SU-DHL-6 (cell line): ENCODE measurements at regions not wholly inside any gene's neighbourhood (a gene's known extent, or its start where the extent isn't known, plus 50 kb on each side); places are given as distances from the start of the nearest gene placed in this dataset.

Experiments
- H2AFZ ChIP-seq: fragments of 200-600 bp; sonication (generic); 2 replicates; pipeline ENCODE4 v1.6.1; 2014; ENCODE audit warnings: low read depth, mild to moderate bottlenecking, moderate library complexity, mixed read lengths, antibody characterized with exemption, low read length; ENCODE audit not compliant: severe bottlenecking
- H3F3A ChIP-seq: fragments of 200-600 bp; shearing (Covaris generic); 2 replicates; pipeline ENCODE4 v1.6.0; 2016; ENCODE audit warnings: antibody characterized with exemption, mild to moderate bottlenecking; ENCODE audit not compliant: insufficient read depth
- H3K27ac ChIP-seq: fragments of 200-600 bp; sonication (generic); 2 replicates; pipeline ENCODE4 v1.5.1; 2016; ENCODE audit warnings: low read depth, mild to moderate bottlenecking, low read length, moderate library complexity, mixed read lengths
- H3K27me3 ChIP-seq: fragments of 200-600 bp; sonication (generic), shearing (Covaris generic); 2 replicates; pipeline ENCODE4 v1.6.0; 2014; ENCODE audit warnings: mild to moderate bottlenecking, low read length
- H3K36me3 ChIP-seq: fragments of 200-600 bp; sonication (generic); 2 replicates; pipeline ENCODE4 v1.6.1; 2014; ENCODE audit warnings: mild to moderate bottlenecking, low read length, mixed read lengths
- H3K4me2 ChIP-seq: fragments of 300-600, 200-600 bp; shearing (Covaris generic), sonication (generic); 2 replicates; pipeline ENCODE4 v1.6.0; 2014; ENCODE audit warnings: low read length, low read depth, mild to moderate bottlenecking; ENCODE audit not compliant: poor library complexity, severe bottlenecking
- H3K4me3 ChIP-seq: fragments of 200-600 bp; sonication (generic); 2 replicates; pipeline ENCODE4 v1.5.1; 2014; ENCODE audit warnings: antibody characterized with exemption, low read length, mild to moderate bottlenecking, mixed read lengths; ENCODE audit not compliant: insufficient read depth, poor library complexity, severe bottlenecking
- H3K79me2 ChIP-seq: fragments of 200-600 bp; sonication (generic); 2 replicates; pipeline ENCODE4 v1.6.1; 2014; ENCODE audit warnings: mild to moderate bottlenecking, low read length, moderate library complexity; ENCODE audit not compliant: insufficient read depth
- H3K9ac ChIP-seq: fragments of 200-600 bp; sonication (generic); 2 replicates; pipeline ENCODE4 v1.7.0; 2014; ENCODE audit warnings: mild to moderate bottlenecking, low read length
- H3K9me2 ChIP-seq: fragments of 200-600 bp; sonication (generic); replicated peaks from 2 replicates; pipeline ENCODE4 v1.6.1; 2014; ENCODE audit warnings: low read length; ENCODE audit not compliant: insufficient read depth
- H3K9me3 ChIP-seq: fragments of 200-600 bp; sonication (generic); 2 replicates; pipeline ENCODE4 v1.6.1; 2014; ENCODE audit warnings: low read length, mixed read lengths; ENCODE audit not compliant: insufficient read depth
- H4K20me1 ChIP-seq: fragments of 200-600 bp; sonication (generic); 2 replicates; pipeline ENCODE4 v1.6.1; 2014; ENCODE audit warnings: low read depth, mild to moderate bottlenecking, antibody characterized with exemption, low read length, moderate library complexity, mixed read lengths
- CTCF ChIP-seq: fragments of 200-600 bp; sonication (generic); IDR thresholded peaks from one replicate; pipeline ENCODE4 v1.5.1; 2017; ENCODE audit warnings: antibody characterized with exemption, mild to moderate bottlenecking, low read length, moderate library complexity; ENCODE audit not compliant: insufficient read depth, poor library complexity, severe bottlenecking
- EZH2phosphoT487 ChIP-seq: fragments of 200-600 bp; sonication (generic), shearing (Covaris generic); conservative IDR thresholded peaks from 2 replicates; pipeline ENCODE4 v1.6.1; 2018; ENCODE audit warnings: mild to moderate bottlenecking, antibody characterized with exemption, low read length, moderate library complexity, mixed read lengths

- Histone ChIP-seq H3K79me2 (no peaks in the 10 kb centered on the region), H3K36me3 (no peaks in the 10 kb centered on the region), H3K9me2 (no peaks in the 10 kb centered on the region), H3K27ac (no peak overlapping the region), H3K9ac (no peak overlapping the region), H3K4me2 (no peak overlapping the region), H3K4me3 (no peak overlapping the region), H3K9me3 (no peaks in the 10 kb centered on the region), H4K20me1 (no peaks in the 10 kb centered on the region), H2AFZ (no peak overlapping the region), H3K27me3 (no peaks in the 10 kb centered on the region), H3F3A (no peaks in the 10 kb centered on the region)
- TF ChIP-seq CTCF (no peak), EZH2phosphoT487 (no peak)
These were observed 355.9 kb upstream of the HNRNPA3 start for GRCh38 chr2:176856683-176857082.

- H3K36me3 ChIP-seq: no peaks in the 10 kb centered on the region
- no peaks in the 10 kb centered on the region for H3K27me3 ChIP-seq
- H3K9me3 ChIP-seq: no peaks in the 10 kb centered on the region
- no peak overlapping the region for H2AFZ ChIP-seq
- H3K4me2 ChIP-seq: no peak overlapping the region
- no peaks in the 10 kb centered on the region for H3K9me2 ChIP-seq
- no peak overlapping the region for H3K9ac ChIP-seq
- TF ChIP-seq EZH2phosphoT487 (no peak), CTCF (no peak)
- H3F3A ChIP-seq: no peaks in the 10 kb centered on the region
- no peak overlapping the region for H3K4me3 ChIP-seq
- no peak overlapping the region for H3K27ac ChIP-seq
- no peaks in the 10 kb centered on the region for H4K20me1 ChIP-seq
- no peaks in the 10 kb centered on the region for H3K79me2 ChIP-seq
These were observed 347.3 kb upstream of the HNRNPA3 start for GRCh38 chr2:176865336-176865735.

- H3K27ac ChIP-seq: no peak overlapping the region
- H3K9me2 ChIP-seq: no peaks in the 10 kb centered on the region
- peaks cover 3% of the 10 kb centered on the region; the same call in 1 of the 2 replicates for H3K27me3 ChIP-seq
- no peak overlapping the region for H3K9ac ChIP-seq
- no peak overlapping the region for H2AFZ ChIP-seq
- H4K20me1 ChIP-seq: no peaks in the 10 kb centered on the region
- TF ChIP-seq CTCF (no peak), EZH2phosphoT487 (no peak)
- no peaks in the 10 kb centered on the region for H3K9me3 ChIP-seq
- no peak overlapping the region for H3K4me2 ChIP-seq
- no peaks in the 10 kb centered on the region for H3K36me3 ChIP-seq
- no peaks in the 10 kb centered on the region for H3K79me2 ChIP-seq
- no peak overlapping the region for H3K4me3 ChIP-seq
- H3F3A ChIP-seq: no peaks in the 10 kb centered on the region
These were observed 340.2 kb upstream of the HNRNPA3 start for GRCh38 chr2:176872406-176872805.

- Histone ChIP-seq H3K27ac (no peak overlapping the region), H3K9me3 (no peaks in the 10 kb centered on the region), H3K9me2 (no peaks in the 10 kb centered on the region), H2AFZ (no peak overlapping the region), H4K20me1 (no peaks in the 10 kb centered on the region), H3K4me3 (no peak overlapping the region), H3K9ac (no peak overlapping the region), H3K27me3 (peaks cover 3% of the 10 kb centered on the region; the same call in 1 of the 2 replicates), H3K79me2 (no peaks in the 10 kb centered on the region), H3K36me3 (no peaks in the 10 kb centered on the region), H3F3A (no peaks in the 10 kb centered on the region), H3K4me2 (no peak overlapping the region)
- TF ChIP-seq CTCF: no peak
- no peak for TF ChIP-seq EZH2phosphoT487
These were observed 339.2 kb upstream of the HNRNPA3 start for GRCh38 chr2:176873403-176873802.
